HUES48 (cell line): ENCODE measurements at regions not wholly inside any gene's neighbourhood (a gene's known extent, or its start where the extent isn't known, plus 50 kb on each side); places are given as distances from the start of the nearest gene placed in this dataset.
"Not testable (repeated sequence)": the region's sequence is repeated elsewhere in the genome, so short reads cannot be mapped to it uniquely, and the experiment has no call there.

Experiments used
- H3K27ac ChIP-seq: one replicate; pipeline ENCODE4 v1.7.0; 2013; ENCODE audit warnings: low read depth, low read length, inconsistent platforms
- H3K27me3 ChIP-seq: 2 replicates; pipeline ENCODE4 v1.6.1; 2013; ENCODE audit warnings: mild to moderate bottlenecking, low read length; ENCODE audit not compliant: control insufficient read depth, insufficient read depth
- H3K36me3 ChIP-seq: 2 replicates; pipeline ENCODE4 v1.6.1; 2013; ENCODE audit warnings: low read length; ENCODE audit not compliant: control insufficient read depth, insufficient read depth
- H3K4me1 ChIP-seq: 2 replicates; pipeline ENCODE4 v1.6.1; 2013; ENCODE audit warnings: mild to moderate bottlenecking, low read length; ENCODE audit not compliant: control insufficient read depth, insufficient read depth
- H3K4me3 ChIP-seq: 2 replicates; pipeline ENCODE4 v1.5.1; 2013; ENCODE audit warnings: mild to moderate bottlenecking, low read depth, low read length
- H3K9ac ChIP-seq: 2 replicates; pipeline ENCODE4 v1.6.1; 2013; ENCODE audit warnings: mild to moderate bottlenecking, low read depth, low read length, moderate library complexity
- H3K9me3 ChIP-seq: 2 replicates; pipeline ENCODE4 v1.6.1; 2013; ENCODE audit warnings: low read length; ENCODE audit not compliant: control insufficient read depth, insufficient read depth

GRCh38 chr2:199570934-199571333 is 113.2 kb upstream of the SATB2 start:
- Histone ChIP-seq H3K9me3 (no peaks in the 10 kb centered on the region), H3K27me3 (no peaks in the 10 kb centered on the region), H3K4me1 (peaks cover 35% of the 10 kb centered on the region), H3K36me3 (no peaks in the 10 kb centered on the region), H3K4me3 (no peak overlapping the region; the same call in 1 of the 2 replicates), H3K27ac (no peak overlapping the region), H3K9ac (no peak overlapping the region)

GRCh38 chr2:199569336-199569735 is 111.6 kb upstream of the SATB2 start:
- no peaks in the 10 kb centered on the region for H3K9me3 ChIP-seq

GRCh38 chr2:199558156-199558555 is 100.4 kb upstream of the SATB2 start:
- no peak overlapping the region for H3K9ac ChIP-seq
- H3K27me3 ChIP-seq: no peaks in the 10 kb centered on the region
- H3K4me1 ChIP-seq: no peaks in the 10 kb centered on the region
- H3K36me3 ChIP-seq: no peaks in the 10 kb centered on the region
- no peak overlapping the region for H3K27ac ChIP-seq
- no peak overlapping the region for H3K4me3 ChIP-seq
- no peaks in the 10 kb centered on the region for H3K9me3 ChIP-seq

More at GRCh38 chr2:199569336-199569735, 111.6 kb upstream of the SATB2 start:
- peaks cover 27% of the 10 kb centered on the region for H3K4me1 ChIP-seq
- H3K27ac ChIP-seq: no peak overlapping the region
- H3K27me3 ChIP-seq: no peaks in the 10 kb centered on the region
- no peaks in the 10 kb centered on the region for H3K36me3 ChIP-seq
- H3K4me3 ChIP-seq: no peak overlapping the region
- H3K9ac ChIP-seq: no peak overlapping the region

- Histone ChIP-seq H3K9me3 (no peaks in the 10 kb centered on the region), H3K36me3 (no peaks in the 10 kb centered on the region), H3K27ac (no peak overlapping the region), H3K9ac (no peak overlapping the region), H3K4me3 (no peak overlapping the region), H3K27me3 (no peaks in the 10 kb centered on the region), H3K4me1 (no peaks in the 10 kb centered on the region)
These were observed 99.0 kb upstream of the SATB2 start for GRCh38 chr2:199556527-199557285.

- no peaks in the 10 kb centered on the region for H3K36me3 ChIP-seq
- H3K9ac ChIP-seq: no peak overlapping the region
- H3K4me3 ChIP-seq: no peak overlapping the region
- no peaks in the 10 kb centered on the region for H3K4me1 ChIP-seq
- H3K27ac ChIP-seq: no peak overlapping the region
- H3K27me3 ChIP-seq: no peaks in the 10 kb centered on the region
- H3K9me3 ChIP-seq: no peaks in the 10 kb centered on the region
These were observed 96.3 kb upstream of the SATB2 start for GRCh38 chr2:199554026-199554425.

GRCh38 chr2:199552141-199552540 is 94.4 kb upstream of the SATB2 start:
- Histone ChIP-seq H3K36me3 (no peaks in the 10 kb centered on the region), H3K9me3 (no peaks in the 10 kb centered on the region), H3K27me3 (no peaks in the 10 kb centered on the region), H3K4me1 (no peaks in the 10 kb centered on the region), H3K27ac (no peak overlapping the region), H3K4me3 (no peak overlapping the region), H3K9ac (no peak overlapping the region)

- Histone ChIP-seq H3K27me3 (no peaks in the 10 kb centered on the region), H3K36me3 (no peaks in the 10 kb centered on the region), H3K9ac (no peak overlapping the region), H3K27ac (no peak overlapping the region), H3K4me1 (no peaks in the 10 kb centered on the region), H3K9me3 (no peaks in the 10 kb centered on the region), H3K4me3 (no peak overlapping the region)
These were observed 86.0 kb upstream of the SATB2 start for GRCh38 chr2:199543606-199544172.

GRCh38 chr2:199535445-199536177 is 77.9 kb upstream of the SATB2 start:
- H3K4me1 ChIP-seq: no peaks in the 10 kb centered on the region
- no peak overlapping the region for H3K4me3 ChIP-seq
- no peak overlapping the region for H3K9ac ChIP-seq
- no peaks in the 10 kb centered on the region for H3K9me3 ChIP-seq
- H3K27me3 ChIP-seq: no peaks in the 10 kb centered on the region
- no peak overlapping the region for H3K27ac ChIP-seq
- no peaks in the 10 kb centered on the region for H3K36me3 ChIP-seq

GRCh38 chr2:199533873-199534272 is 76.1 kb upstream of the SATB2 start:
- not testable (repeated sequence) for H3K9ac ChIP-seq, H3K27ac ChIP-seq

GRCh38 chr2:199527071-199527470 is 69.3 kb upstream of the SATB2 start:
- H3K4me3 ChIP-seq: no peak overlapping the region
- H3K27me3 ChIP-seq: no peaks in the 10 kb centered on the region
- H3K9ac ChIP-seq: no peak overlapping the region
- no peaks in the 10 kb centered on the region for H3K36me3 ChIP-seq
- H3K9me3 ChIP-seq: no peaks in the 10 kb centered on the region
- H3K4me1 ChIP-seq: no peaks in the 10 kb centered on the region
- H3K27ac ChIP-seq: no peak overlapping the region

More at GRCh38 chr2:199533873-199534272, 76.1 kb upstream of the SATB2 start:
- H3K9me3 ChIP-seq, H3K36me3 ChIP-seq, H3K4me3 ChIP-seq, H3K4me1 ChIP-seq, H3K27me3 ChIP-seq: not testable (repeated sequence)
